Fibroblast of peridontal ligament (primary cell): ENCODE measurements at regions not wholly inside any gene's neighbourhood (a gene's known extent, or its start where the extent isn't known, plus 50 kb on each side); places are given as distances from the start of the nearest gene placed in this dataset.

Experiments used
- DNase-seq: peaks from one replicate; pipeline ENCODE4 v3.0.0-alpha.2; 2010; ENCODE audit errors: extremely low read depth

- DNase-seq: no peak
Observed at GRCh38 chr5:136694258-136694657, 328.9 kb upstream of the TRPC7 start.

- DNase-seq: no peak
Observed at GRCh38 chr5:136689552-136689951, 324.2 kb upstream of the TRPC7 start.

GRCh38 chr5:136686192-136686872, 321.0 kb upstream of the TRPC7 start:
- no peak for DNase-seq

GRCh38 chr5:136682986-136683385, 317.6 kb upstream of the TRPC7 start:
- no peak for DNase-seq

GRCh38 chr5:136679233-136679632, 313.9 kb upstream of the TRPC7 start:
- no peak for DNase-seq

- no peak for DNase-seq
Observed at GRCh38 chr5:136677217-136677616, 311.9 kb upstream of the TRPC7 start.

GRCh38 chr5:136676685-136677084, 311.3 kb upstream of the TRPC7 start:
- no peak for DNase-seq

- DNase-seq: no peak
Observed at GRCh38 chr5:136675769-136676168, 310.4 kb upstream of the TRPC7 start.

- no peak for DNase-seq
Observed at GRCh38 chr5:136674178-136674577, 308.8 kb upstream of the TRPC7 start.

GRCh38 chr5:136667789-136668188, 302.4 kb upstream of the TRPC7 start:
- no peak for DNase-seq

GRCh38 chr5:136666970-136667620, 301.8 kb upstream of the TRPC7 start:
- no peak for DNase-seq

- DNase-seq: no peak
Observed at GRCh38 chr5:136665331-136665730, 300.0 kb upstream of the TRPC7 start.

GRCh38 chr5:136661026-136661425, 295.7 kb upstream of the TRPC7 start:
- DNase-seq: no peak

GRCh38 chr5:136656811-136657210, 291.5 kb upstream of the TRPC7 start:
- DNase-seq: no peak

GRCh38 chr5:136655468-136655867, 290.1 kb upstream of the TRPC7 start:
- no peak for DNase-seq

- no peak for DNase-seq
Observed at GRCh38 chr5:136646915-136647314, 281.6 kb upstream of the TRPC7 start.

- DNase-seq: no peak
Observed at GRCh38 chr5:136642976-136643375, 277.6 kb upstream of the TRPC7 start.

- no peak for DNase-seq
Observed at GRCh38 chr5:136639616-136640015, 274.3 kb upstream of the TRPC7 start.

GRCh38 chr5:136638084-136638483, 272.7 kb upstream of the TRPC7 start:
- DNase-seq: no peak

- DNase-seq: no peak
Observed at GRCh38 chr5:136636001-136636400, 270.7 kb upstream of the TRPC7 start.

- no peak for DNase-seq
Observed at GRCh38 chr5:136631186-136631585, 265.8 kb upstream of the TRPC7 start.

- no peak for DNase-seq
Observed at GRCh38 chr5:136629125-136629792, 263.9 kb upstream of the TRPC7 start.

GRCh38 chr5:136626531-136626930, 261.2 kb upstream of the TRPC7 start:
- DNase-seq: no peak
